HG03354 (cell line): ENCODE measurements at regions not wholly inside any gene's neighbourhood (a gene's known extent, or its start where the extent isn't known, plus 50 kb on each side); places are given as distances from the start of the nearest gene placed in this dataset.
A peak's percentile ranks its signal among the peaks of the same experiment; 100 is the strongest.

Experiments used
- ATAC-seq: cut with Tn5 transposase; IDR thresholded peaks from one replicate; pipeline ENCODE4 v1.9.1; 2021; ENCODE audit warnings: mild to moderate bottlenecking; ENCODE audit not compliant: unreplicated experiment, poor library complexity, severe bottlenecking

DNA sequence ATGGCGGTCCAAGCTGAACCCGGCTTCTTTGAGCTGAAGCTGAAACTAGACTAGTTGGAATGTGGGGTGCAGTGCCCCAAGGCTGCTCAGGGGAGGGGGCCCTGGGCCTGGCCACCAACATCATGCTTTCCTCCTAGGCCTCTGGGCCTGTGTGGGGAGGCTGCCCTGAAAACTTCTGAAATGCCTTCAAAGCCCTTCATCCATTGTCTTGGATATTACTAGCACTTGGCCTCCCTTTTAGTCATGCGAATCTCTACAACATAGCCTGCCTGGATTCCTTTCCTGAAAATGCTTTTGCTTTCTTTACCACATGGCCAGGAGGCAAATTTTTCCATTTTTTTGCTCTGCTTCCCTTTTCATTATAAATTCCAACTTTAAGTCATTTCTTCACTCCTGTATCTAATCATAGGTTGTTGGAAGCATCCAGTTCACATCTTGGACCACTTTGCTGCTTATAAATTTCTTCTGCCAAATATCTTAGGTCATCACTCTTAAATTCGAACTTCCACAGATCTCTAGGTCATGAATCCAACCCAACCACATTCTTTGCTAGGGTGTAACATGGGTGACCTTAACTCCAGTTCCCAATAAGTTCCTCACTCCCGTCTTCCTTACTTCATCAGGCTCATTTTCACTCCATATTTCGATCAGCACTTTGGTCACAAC, 103.4 kb downstream of the DDIT4L start:
- no peak for ATAC-seq

DNA sequence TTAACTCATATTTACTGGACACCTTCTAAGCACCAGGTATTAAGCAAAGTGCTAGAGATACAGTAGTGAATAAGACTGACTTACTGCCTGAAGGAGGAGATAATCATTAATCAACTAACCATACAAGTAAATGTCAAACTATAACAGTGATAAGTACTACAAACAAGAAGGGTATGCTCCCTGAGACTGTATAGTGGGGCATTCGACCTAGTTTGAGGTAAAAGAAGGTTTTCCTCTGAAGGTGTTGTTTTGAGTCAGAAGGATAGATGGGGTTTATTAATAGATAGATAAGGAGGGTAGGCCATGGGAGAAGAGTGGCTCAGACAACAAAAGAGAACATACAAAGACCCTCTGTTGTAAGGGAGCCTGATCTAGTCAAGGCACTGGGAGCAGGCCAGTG, 105.4 kb downstream of the DDIT4L start:
- no peak for ATAC-seq

DNA sequence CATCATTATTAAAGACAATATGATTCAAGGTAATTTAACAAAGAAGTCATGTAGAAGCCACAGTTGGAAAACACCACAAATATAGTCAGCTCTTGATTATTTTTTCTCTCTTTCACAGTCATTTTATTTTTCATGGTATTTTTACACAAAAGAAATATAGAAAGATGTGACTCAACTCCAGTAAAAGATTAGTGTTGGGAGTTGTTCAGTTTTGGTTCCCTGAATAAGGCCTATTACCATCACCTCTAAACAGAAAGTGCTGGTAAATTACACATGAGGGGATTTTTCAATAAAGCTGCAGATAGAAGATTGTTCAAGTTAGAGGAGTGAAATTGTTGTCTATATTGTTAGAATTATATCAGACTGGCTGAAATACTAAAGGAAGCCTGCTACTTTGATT, 107.0 kb downstream of the DDIT4L start:
- peak; percentile 56 for ATAC-seq

DNA sequence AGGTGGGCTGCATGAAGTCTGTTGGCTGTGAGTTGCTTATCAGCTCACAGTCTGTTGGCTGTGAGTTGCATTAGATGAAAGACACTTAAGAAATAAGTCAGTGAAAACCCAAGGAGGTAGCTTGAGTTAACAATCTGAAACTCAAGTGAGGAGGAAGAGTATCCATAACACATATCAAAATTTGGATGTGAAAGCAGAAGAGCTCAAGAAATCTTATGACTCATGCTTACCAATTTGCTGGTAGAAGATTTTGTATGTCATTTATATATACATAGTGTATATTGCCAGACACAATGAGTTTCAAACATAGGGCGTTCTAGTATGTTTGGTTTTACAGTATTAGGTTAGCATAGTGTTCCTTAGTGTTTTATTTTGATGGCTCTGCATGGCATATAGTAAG, 107.4 kb downstream of the DDIT4L start:
- peak; percentile 45 for ATAC-seq

DNA sequence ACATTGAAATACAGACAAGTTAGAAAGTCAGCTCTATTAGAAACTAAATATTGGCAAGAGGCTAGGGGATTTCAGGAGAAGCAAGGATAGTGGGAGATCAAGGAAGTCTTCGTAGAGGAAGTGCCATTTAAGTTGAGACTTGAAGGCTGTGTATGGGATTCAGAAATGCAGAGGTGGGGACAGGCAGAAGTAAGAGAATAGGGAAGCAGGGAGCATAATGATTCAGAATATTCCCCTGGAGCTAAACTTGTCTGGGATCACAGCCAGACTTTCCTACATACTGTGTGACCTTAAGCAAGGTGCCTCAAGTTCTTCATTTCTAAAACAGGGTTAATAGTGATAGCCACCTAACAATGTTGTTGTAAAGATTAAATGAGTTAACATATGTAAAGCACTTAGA, 108.8 kb downstream of the DDIT4L start:
- ATAC-seq: no peak

DNA sequence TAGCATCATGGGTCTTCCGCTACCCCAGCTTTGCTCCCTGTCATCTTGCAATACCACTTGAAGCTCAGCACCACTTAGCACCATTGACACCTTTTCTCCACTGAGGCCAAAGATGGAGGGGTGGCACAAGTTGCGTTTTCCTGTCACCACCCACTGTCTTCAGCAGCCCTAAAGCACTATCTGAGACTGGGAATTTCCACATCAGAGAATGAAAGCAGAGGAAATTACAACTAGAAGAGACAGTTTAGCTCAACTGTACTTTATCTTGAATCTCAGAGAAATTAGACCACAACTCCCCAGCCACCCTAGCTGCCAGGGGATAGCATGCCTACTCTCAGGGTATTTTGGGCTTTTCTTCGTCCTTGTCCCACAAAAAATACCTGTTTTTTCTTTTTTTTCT, 111.0 kb downstream of the DDIT4L start:
- ATAC-seq: no peak

DNA sequence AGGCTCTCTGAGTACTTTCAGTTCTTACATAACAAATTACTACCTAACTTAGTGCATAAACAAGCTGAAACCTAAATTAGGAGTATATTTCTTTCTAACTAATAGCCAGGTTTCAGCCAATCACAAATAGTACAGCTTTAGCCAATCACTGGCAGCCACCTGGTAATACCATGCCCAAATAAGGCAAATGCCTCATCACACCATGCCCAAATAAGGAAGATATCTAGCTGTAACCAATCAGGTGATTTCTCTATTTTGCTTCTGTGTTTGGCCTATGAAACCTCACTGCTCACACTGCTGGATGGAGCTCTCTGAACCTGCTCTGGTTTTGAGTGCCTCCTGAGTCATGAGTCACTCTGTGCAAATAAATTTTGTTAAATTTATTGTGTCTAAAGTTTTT, 113.5 kb downstream of the DDIT4L start:
- ATAC-seq: peak; percentile 57

DNA sequence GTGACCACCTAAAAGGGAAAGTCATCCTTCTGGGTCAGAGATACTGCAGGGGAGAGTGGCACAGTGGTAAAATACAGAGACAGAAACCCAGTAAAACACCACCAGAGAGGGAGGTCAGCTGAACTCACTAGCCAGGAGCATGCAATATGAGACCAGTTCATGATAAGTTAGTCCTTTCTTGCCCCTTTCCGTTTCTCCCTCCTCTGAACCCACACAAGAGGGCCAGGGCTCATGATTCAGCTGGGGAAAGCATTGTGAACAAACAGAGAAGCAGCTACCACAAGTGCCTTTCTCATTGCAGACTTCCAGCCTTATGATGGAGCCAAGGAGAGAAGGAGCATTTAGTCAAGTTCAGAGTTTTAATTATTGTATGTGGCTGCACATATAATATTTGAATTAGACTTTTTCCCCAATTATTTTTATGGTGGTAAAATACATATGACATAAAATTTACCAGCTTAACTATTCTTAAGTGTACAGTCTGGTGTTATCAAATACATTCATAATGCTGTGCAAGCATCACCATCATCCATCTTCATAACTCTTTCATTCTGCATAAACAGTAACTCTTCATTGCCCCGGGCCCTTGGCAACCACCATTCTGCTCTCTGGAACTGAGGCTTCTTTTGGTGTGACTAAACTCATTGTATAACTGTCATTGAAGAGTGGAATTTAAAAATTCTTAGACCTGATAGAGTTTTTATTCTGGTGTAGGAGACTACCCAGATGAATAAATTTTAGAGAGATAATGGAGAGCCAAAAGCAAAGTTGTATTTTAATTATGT, 114.6 kb downstream of the DDIT4L start:
- no peak for ATAC-seq

DNA sequence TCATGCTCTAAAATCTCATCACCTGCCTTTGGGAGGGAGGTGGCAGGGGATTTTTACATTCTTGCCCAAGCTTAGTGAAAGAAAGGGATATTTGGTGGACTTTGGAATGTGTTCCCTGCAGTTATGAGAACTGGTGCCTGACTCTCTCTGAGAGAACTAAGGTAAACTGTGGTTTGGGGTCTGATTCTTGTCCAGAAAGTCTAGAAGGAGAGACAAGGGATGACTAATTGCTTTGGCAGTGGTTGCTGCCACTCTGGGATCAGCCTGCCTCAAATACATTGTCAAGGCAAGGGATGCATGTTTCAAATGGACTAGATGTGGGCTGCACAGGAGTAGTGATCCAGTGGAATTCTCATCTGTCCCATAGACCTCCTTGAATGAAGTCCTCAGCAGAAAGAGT, 115.2 kb downstream of the DDIT4L start:
- no peak for ATAC-seq

DNA sequence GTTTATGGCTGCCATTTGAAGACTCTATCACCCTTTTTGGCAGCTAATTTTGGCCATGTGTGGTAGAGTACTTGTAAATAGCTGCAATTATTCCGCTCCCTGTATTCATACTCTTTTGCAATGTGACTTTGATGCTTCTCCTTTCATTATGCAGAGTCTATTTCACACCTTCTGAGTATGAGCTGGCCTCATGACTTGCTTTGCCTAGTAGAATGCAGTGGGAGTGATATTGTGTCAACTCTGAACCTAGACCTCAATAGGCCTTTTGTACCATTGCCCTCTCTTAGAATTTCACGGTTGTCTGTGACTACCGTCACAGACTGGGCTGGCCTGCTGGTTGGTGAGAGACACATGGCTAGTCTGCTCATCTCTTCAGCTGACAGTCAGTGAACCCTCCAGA, 118.8 kb downstream of the DDIT4L start:
- ATAC-seq: no peak

DNA sequence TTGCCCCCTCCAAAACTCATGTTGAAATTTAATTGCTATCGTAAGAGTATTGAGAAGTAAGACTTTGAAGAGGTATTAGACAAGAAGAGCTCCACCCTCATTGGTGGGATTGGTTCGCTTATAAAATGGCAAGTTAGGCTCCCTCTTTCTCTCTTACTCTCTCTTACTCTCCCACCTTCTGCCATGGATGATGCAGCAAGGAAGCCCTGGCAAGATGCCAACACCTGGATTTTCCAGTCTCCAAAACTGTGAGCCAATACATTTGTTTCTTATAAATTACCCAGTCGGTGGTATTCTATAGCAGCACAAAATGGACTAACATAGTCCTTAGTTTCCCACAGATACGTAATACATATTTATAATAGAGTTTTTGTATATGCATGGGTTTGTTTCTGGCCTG, 119.4 kb downstream of the DDIT4L start:
- no peak for ATAC-seq

DNA sequence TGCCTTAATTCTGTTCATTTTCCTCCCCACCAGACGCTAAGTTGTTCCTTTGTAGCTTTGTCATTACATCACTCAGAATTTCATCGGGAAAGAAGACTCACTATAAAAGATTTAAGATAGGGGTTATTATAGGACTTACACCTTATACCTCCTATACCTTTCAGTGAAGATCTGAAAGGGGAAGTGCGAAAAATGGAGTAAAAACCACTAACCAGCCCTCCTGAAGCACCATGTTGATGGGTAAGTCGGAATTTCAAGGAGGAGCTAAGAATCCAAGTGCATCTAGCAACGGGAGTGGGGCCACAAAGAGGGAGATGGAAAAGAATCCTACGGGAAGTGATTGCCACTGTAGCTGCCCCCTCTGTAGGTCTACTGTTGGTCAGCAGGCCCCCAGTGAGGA, 119.1 kb upstream of the H2AZ1 start:
- ATAC-seq: no peak

DNA sequence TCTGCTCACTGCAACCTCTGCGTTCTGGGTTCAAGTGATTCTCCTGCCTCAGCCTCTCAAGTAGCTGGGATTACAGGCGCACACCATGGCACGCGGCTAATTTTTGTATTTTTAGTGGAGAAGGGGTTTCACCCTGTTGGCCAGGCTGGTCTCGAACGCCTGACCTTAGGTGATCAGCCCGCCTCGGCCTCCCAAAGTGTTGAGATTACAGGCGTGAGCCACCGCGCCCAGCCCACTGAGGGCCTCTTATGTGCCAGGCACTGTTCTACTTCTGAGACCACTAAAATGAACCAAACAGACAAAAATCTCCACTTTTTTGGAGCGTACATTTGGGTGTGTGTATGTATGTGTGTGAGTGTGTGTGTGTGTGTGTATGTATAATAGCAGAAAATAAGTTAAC, 117.2 kb upstream of the H2AZ1 start:
- ATAC-seq: no peak

DNA sequence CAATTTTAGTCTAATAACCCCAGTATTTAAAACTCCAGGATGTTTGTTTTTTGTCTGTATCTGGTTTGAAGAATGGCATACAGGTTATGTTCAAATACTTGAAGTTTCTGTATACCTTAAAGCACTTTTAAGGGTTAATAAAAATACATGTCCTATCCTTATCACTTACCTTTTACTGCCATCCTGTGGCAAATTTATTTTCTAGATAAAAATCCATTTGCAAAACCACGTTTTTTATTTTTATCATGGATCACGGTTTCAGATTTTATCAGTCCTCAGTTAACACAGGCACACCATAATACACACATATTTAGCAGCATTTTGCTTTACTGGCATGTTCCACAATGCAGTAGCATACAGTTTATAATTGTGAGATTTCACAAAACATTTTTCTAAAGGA, 113.3 kb upstream of the H2AZ1 start:
- no peak for ATAC-seq

DNA sequence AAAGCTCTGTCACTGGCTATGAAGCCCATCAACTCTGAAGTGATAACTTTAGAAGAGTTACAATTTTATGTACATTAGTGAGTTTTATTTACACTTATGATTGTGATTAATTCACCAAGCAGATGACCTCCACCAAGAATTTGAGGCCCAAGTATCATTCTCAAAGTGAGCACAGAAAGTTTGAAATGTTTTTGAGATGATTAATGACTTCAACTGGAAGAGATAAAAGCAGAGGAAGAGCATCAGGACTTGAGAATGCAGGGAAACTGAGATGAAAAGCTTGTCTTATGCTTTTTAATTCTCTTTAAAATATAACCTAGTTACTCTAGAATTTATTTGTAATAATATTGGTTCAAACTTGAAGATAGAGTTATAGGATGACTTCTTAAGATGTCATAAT, 112.8 kb upstream of the H2AZ1 start:
- ATAC-seq: no peak

DNA sequence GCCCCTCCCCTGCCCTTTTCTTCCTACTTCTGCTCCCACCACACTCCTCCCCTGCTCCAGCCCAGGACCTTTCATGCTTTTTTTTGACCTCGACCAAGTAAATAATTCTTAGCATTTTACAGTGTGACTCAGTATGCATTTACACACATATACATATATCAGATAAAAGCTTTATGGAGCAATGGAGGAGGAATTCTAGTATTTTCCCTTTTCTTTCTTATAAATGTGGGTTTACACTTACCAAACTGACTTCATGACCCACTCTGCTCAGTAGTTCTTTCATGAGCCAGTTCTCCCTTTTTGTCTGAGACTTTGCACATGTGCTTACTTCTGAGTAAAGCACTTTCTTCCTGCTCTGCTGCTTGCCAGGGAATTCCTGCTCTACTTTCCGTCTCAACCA, 111.8 kb upstream of the H2AZ1 start:
- ATAC-seq: no peak

DNA sequence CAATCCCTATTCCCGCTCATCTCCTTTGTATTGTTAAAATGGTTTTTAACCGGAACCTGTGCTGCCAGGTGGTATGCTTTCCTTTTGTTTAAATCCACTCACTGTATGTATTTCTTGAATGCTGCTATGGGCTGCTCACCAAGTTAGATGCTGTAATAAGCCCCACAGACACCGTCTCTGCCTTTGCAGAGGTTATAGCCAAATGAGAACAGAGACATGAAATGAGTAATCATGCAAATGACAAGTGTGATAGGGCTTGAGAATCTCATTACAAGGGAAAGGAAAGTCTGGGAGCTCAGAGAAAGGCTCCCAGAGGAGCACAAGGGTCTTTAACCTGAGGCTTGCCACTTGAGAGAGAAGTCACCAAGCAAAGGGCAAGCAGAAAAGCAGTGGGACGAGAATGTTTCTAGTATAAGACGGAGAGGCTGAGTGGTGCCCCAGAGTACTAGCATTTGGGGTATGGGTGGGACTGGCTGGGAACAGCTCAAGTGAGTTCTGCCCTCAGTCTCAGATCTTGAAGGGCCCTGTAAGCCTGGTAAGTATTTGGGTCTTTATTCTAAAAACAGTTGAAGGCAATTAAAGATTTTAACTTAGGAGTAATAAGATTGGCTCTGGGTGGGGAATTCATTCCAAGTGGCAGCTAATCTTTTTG, 110.8 kb upstream of the H2AZ1 start:
- ATAC-seq: peak; percentile 63

DNA sequence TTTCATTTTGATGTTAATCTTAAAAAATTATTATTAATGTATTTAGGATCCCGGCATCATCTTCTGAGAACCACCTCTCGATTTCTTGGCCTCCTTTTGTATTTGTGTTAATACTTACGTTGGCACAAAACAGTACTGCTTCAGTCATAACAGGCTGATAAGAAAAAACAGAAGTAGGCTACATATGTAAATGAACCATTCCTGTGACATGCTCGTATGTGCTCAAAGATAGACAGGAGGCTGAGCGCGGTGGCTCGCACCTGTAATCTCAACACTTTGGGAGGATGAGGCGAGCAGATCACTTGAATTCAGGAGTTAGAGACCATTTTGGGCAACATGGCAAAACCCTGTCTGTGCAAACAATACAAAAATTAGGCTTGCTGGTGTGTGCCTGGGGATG, 109.4 kb upstream of the H2AZ1 start:
- no peak for ATAC-seq

DNA sequence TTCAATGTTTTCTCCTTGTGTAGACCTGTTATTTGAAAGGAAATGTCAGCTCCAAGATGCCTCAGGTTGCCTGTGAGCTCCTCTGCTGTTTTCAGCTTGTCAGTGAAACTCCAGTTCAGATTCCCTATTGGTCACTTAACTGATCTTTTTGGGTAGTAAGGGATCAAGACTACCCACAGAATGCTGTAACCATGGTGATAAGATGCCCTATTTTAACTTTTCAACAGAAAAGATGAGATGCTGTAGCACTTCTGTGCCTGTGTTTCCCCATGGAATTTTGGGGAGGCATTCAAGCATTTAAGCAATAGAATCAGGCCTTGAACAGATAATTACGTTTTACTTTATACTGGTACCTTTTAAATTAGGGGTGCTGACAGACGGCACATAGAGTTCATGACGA, 106.6 kb upstream of the H2AZ1 start:
- ATAC-seq: no peak

DNA sequence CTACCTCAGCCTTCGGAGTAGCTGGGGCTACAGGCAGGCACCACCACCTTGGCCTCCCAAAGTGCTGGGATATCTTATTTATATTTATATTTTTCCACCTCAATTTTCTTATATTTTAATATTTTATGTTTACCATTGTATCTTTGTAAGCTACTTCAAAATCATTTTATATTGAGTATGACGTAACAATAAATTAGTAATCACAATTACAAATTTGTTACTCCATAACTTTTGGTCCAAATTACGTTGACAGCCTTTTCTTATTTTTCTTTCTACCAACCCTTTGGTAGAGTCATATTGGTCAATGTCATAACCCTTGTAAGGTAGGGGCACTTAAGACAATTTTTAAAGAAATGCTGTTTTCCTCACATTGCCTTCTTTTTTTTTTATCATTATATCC, 104.0 kb upstream of the H2AZ1 start:
- ATAC-seq: no peak

DNA sequence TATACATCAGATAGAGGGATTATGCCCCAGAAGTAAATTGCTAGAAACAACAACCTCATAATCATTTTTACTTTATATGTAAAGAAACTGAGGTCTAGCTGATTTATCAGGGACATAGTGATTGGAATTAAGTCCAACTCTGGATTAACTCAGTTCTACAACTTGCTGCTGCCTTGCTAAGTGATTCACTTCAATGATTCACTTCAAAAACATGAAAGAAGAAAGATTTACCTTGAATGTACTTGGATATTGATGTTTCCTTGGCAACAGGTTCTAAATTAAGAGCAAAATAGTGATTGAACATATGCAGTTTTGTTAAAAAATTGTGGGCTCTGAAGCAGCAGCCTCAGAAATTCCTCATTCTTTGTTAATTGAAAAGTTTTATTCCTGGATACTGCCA, 99.8 kb upstream of the H2AZ1 start:
- ATAC-seq: no peak
